HG02852 (cell line): ENCODE measurements at regions not wholly inside any gene's neighbourhood (a gene's known extent, or its start where the extent isn't known, plus 50 kb on each side); places are given as distances from the start of the nearest gene placed in this dataset.

ENCODE experiments used
- ATAC-seq: cut with Tn5 transposase; IDR thresholded peaks from one replicate; pipeline ENCODE4 v1.9.1; 2021; ENCODE audit warnings: mild to moderate bottlenecking, moderate library complexity; ENCODE audit not compliant: unreplicated experiment

DNA sequence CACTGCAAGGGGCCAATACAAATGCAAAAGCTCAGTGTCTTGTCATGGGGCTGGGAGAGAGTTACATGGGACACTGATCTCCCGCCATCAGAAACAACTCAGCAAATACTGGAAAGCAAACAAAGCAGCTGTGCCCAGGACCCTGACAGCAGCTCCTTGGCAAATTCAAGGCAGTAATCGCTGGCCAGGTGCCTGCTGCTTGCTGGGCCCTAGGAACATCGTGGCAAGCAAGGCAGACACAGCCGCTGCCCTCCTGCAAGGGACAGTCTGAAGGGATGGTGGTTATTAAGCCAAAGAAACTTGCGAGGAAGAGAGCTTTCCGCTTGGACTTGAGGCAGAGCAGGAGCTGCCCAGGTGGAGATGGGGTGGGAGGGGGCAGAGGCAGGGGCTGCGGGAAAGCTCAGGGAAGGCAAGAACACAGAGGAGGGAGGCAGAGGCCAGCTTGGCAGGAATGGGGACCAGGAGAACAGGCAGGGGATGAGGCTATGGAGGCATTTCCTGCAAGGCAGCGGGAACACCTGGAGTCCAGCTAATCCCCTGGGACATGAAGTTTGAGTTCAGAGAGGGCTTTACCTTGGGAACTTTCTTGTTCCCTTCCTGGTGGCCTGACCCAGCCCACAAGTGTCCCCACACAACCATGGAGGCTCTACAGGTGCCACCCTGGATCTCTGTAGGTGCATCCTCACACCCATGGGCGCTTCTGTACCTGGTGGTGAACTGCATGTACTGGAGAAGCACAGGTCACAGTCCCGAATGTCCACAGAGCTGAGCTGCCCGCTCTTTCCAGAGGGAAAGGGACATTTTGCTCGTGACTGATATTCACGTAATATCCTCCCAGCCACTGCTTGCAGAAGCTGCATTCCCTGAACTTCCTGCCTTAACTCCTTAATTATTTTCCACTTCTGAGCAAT is 78.7 kb upstream of the ATP2B2 start:
- no peak for ATAC-seq

DNA sequence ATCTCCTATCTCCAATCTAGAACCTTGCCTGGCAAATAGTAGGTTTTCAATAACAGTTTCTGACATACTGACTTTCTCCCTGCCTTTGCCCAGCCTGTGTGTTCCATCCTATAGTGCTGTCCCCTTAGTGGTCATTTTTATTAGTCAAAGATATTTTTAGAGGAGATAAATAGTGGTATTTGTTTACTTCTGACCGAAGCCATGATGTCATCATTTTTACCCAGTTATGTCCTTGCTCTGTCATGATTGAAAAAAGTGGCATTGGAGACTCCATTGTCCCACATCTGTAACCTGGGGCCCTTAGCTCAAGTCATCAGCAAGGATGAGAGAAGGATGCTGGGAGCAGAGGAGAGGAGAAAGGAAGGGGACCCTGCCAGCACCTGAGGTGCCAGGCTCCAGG is 80.6 kb upstream of the ATP2B2 start:
- no peak for ATAC-seq

DNA sequence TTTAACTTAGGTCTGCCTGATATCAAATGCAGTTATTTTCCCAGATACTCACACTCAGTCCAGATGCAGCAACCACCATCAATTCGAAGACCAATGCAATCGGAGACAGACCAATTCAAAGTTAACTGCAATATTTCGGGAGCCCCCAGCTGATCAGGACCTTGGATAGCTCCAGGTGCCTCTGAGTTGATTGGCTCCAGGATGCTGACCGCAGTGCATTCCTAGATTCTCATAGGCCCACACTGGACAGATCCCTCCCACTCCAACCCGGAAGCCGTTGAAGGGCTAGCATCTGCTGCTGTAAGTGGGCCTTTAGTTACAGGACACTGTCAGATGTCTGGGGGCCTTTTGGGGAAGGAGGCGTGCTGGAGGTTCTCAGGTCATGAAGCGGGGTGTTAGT is 89.5 kb upstream of the ATP2B2 start:
- ATAC-seq = no peak

DNA sequence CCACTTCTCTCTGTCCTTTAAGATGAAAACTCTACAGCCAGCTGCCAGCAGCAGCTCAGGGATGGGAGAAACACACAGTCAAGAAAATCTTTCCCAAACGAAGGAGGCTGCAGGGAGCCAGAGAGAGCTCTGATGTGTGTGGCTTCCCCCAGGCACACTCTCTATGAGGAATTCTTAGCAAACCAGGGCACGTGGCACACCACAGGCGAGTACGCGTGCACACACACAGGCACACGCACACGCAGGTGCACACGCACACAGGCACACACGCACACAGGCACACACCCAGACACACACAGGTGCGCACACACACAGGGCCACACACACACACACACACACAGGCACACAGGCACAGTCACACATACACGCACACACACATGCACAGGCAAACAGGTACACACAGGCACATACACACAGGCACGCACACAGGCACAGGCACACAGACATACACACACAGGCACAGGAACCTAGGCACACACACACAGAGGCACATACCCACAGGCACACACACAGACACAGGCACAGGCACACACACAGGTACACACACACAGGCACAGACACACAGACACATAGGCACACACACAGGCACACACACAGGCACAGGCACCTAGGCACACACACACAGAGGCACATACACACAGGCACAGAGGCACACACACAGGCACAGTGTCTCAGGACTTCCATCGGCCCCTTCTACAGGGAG is 91.5 kb upstream of the ATP2B2 start:
- ATAC-seq = no peak

DNA sequence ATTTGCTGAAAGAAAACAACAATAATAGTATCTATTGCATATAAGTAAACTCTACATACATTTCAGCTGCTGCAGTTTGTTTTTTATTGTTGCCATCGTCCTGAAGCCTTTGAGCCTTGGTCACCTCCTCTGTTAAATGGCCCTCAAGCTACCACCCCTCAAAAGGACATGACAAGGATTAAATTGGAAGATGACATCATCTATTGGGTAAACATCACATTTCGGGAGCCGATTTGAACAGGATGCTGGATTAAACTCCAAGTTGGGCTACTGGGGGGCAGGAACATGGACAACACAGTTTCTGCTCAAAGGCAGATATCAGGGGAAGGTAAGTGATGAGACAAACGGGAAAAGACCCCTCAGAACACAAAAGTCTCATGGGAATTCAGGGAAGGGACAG is 92.3 kb upstream of the ATP2B2 start:
- no peak for ATAC-seq

DNA sequence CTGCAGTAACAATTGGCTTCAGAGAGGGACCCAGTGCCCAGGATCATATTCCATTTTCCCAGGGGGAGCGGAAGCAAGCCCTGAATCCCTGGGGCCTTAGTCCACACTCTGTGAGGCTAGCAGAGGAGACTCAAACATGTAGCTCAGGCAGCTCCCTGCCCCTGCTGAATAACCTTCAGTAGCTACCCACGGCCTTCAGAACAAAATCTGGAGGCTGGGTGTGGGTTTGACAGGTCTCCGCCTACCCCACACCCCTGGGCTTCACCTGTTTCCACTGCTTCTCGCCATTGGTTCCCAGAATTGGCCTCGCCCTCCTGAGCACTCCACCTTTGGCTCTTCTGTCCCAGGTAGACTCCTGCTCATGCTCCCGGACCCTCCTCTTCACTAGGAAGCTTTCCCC is 93.6 kb upstream of the ATP2B2 start:
- ATAC-seq = no peak

DNA sequence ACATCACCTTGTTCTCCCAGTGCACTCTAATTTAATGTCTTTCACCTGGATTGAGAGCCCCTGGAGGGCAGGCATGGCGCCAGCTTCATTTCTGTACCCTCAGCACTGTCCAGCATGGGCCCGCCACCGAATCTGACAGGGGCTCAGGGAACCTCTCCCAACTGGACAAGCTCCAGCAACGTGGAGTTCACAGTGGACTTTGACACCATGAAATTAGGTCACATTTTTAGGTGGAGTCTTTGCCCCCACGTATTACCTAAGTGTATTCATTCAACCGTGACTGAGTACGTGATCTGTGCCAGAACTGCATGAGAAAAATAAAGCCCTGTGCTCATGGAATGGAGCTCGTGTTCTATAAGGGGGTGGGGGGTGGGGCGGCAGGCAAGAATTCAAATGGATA is 94.1 kb upstream of the ATP2B2 start:
- no peak for ATAC-seq

DNA sequence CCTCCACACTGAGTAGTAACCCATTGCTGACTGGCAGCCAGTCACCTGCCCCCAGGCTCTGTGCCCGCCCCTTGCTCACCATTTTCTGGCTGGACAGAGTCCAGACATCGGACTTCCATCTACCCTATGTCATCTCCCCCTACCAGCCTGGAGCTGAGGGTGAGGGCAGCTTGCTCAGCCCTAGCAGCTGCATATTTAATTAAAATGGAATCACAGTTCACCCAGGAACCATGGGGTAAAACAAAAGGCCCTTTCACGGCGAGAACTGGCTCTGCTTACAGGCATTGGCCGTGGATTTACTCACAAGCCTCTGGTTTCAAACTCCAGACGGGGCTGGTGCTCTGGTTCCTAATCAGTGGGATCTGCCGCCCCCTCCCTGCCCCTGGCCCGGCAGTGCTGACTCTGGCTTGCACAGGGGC is 94.9 kb upstream of the ATP2B2 start:
- no peak for ATAC-seq

DNA sequence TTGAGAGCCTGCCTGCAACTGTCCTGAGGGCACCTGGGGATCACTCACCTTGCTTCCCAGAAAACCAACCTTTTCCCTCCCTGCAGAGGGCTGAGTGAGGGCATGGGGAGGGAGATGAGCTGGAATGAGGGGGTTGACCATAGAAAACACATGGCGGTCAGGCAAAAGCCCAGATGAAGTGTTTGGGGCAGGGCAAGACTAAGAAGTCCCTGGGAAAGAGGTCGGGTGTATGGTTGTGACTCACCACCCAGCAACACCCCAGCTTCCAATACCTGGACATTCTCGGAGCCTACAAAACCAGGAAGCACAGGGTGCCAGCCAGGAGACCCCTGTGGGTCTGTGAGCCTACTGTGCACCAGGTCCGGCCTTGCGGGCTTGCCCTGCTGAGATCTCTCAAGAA is 95.3 kb upstream of the ATP2B2 start:
- ATAC-seq = no peak

DNA sequence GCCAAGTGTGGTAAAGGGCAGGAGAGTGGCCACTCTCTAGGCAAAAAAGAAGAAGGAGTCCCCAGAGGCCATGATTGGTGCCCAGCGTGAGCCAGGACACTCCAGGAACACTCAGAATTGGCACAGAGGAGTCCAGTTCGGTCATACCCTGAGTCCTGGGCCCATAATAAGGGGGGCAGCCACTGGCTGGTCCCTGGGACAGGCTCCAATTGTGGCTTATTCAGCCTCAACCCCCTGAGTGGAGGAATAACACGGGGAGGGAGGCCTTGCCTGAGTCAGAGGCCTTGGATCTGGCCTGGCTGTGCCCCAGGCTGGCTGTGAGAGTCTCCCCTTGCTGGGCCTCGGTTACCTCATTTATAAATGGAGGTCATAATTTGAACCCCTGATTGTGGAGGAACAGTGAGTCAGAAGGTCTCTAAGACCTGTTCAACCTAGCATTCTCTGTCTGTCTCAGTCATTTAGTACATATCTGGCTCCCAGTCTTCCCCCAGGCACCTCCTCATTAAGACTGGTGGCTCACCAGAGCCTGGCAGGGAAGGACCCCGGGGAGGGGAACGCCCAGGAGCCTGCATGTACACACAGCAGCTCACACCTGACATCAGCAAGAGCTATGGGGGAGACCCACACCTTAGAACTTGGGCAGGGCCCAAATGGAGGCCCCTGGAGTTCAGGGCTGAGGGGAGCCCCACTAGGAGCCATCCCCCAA is 95.9 kb upstream of the ATP2B2 start:
- no peak for ATAC-seq

DNA sequence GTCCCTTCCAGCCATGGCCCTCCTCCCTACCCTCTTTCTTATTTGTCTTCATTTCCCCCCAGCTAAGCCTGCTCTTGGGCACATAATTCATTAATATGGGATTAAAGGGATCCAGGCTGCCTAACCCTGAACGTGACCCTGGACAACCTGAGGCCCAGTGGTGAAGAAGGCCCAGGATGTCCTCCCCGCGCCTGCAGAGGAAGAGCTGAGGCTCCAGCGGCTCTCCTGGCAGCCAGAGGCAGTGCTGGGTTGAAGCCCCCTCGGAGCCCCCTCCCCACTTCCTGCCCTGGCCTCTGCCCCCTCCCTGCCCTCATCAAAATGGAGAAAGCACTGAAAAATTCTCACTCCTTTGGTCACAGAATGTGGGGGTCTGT is 96.5 kb upstream of the ATP2B2 start:
- ATAC-seq = no peak

DNA sequence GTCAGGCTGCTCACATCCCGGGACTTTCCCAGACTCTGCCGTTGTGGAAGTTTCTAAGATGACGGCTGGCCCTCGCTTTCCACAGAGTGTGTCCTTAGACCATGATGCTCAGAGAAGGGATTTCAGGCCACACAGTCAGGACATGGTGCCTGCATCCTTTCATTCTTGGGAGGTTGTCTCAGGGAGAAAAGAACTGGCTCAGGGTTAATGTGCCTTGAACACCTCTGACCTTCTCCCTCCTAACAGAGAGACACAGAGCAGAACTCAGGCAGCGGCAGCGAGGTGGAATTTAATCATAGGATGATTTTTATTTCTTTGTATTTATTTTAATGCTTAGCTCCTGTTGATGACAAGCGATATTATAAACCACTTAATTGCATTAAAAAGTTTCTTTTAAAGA is 96.9 kb upstream of the ATP2B2 start:
- no peak for ATAC-seq

DNA sequence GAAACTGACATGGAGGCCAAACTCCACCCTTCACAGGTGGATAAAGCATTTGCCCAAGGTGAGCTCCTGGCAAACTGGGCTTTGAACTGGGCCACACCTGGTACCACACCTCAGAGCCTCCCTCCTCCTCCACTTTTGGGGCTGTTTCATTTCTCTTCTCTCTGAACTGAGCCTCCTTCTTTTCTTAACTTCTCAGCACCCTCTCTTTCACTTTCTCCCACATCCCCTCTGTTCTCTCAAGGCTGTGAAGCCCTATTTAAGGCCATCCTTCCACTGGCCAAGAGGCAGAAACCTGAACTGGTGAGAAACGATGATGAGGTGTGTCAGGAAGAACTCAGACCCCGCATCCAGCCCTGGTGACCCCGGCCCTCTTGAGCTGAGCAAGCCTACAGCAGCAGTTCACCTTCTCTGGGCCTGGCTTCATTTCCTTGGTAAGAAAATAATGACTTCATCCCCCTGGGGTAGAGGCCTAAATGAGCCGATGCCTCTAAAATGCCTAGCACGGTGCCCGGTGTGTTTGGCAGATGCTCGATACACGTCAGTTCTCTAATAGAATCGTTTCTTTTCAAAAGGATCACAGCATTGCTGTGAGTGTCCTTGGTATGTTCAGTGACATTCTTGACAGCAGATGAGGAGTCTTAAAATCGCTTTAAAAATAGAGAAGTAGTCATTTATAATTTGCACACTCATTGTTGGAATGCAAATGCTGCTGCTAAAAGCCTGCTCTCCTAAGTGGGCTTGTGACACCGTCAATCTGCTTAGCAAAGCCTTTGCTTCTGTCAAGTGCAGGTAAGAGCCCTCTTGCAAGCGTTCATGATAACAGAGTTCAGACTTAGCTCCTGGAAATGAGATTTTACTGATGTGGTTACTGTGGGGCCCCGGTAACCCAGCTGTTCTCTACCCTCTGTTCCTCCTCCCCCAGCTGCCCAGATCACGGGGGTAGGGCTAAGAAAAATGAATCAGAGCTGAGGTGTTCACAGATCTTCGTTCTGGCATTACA is 97.7 kb upstream of the ATP2B2 start:
- peak; percentile 79 for ATAC-seq

DNA sequence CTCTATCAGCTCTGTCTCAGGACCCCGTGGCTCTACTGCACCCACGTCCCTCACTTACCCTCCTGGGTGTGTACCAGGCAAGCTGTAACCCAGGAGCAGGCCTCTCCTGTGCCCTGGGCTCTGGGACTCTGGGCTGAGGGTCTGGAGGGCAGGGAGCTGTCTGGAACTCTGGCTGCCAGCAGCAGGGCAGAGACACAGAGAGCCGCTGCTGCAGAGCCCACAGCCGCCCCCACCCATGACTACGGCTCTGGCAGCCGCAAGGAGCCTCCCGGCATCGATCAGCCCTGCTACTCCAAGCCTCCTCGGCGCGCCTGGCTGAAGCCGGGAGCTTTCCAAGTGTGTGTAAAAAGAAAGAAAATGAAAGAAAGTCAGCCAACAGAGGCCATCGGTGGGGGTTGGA is 103.7 kb upstream of the ATP2B2 start:
- no peak for ATAC-seq

DNA sequence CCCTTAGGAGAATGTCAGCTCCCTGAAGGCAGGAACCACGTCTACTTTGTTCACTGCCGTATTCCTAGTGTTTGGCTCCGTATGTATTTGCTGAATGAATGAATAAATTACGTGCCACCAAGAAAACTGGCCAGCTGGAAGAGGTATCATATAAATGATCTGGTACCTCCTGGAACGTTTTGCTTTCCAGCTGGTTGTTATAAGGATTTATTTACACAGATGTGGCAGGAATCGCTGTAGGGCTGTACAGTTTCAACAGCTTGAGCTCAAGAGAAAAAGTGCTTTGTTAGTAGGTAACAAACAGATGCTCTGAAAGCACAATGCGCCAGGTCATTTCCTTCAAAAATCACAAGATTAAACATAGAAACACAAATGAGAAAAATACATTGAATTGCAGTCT is 108.8 kb upstream of the ATP2B2 start:
- no peak for ATAC-seq

DNA sequence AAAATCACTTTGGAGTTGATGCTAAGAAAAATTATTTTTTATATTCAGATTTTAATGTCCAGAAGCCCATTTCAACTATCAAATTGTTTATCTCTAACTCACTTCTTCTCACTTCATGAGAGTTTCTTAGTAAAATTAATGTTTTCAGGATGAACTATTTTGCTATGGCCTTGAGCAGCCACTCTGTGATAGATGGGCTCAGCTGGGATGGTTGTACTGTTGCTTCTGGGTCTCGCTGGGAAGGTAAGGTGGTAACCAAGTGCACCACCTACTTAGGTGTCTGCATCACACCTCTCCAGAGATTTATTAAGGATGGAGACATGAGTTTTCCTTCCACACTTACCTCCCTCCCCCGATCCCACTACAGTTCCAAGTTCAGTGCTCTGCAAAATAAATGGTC is 110.3 kb upstream of the ATP2B2 start:
- no peak for ATAC-seq

DNA sequence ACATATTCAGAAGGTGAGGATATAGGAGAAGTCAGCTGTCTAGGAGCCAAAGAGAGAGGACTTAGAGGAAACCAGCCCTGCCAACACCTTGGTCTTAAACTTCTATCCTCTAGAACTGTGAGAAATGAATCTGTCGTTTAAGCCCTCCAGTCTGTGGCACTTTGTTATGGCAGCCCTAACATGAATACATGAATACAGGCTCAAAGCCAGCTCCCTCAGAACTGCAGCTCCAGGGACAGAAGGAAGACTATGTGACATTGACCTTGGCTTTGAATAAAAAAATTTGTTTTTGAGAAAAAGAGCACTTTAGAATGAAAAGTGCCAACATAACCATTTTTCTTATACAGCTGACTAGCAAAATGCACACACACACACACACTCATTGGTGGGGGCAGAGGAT is 110.9 kb upstream of the ATP2B2 start:
- no peak for ATAC-seq

DNA sequence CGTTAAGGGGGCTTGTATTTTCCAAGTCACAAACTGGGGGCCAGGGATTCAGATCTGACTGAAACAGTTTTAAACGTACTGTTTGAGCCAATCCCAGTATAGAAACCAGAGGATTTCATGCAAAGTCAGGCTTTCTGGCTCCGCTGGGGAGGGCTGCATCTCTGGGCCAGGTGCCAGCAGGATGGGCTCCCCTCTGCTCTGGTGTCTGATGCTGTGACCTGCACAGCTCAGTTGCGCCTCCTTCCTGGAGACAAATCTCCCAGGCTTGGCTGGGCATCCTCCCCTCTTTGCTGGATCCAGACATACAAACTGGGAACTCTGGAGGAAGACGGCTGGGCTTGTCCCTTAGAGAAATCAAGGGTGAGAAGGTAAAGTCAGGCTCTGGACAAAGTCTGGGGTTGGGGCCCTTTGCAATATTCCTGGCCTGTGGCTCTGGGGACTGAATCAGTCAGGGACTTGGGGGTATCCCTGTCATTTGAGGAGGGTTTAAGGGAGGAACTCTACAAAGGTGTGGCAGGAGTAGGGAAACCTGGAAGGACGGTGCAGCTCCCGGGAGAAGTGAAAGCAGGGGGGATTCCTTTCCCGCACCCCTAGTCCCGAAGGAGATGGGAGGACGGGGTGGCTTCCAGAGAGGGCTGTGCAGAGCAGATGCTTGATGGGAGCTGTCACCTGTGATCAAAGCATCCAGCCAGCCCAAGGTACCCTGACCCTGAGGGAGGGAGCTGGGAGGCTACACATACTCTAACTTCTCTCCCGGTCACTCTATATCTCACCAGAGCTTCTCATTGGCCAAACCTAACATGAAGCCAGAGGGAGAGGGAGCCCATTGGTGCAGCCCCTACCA is 114.8 kb upstream of the ATP2B2 start:
- ATAC-seq = no peak

DNA sequence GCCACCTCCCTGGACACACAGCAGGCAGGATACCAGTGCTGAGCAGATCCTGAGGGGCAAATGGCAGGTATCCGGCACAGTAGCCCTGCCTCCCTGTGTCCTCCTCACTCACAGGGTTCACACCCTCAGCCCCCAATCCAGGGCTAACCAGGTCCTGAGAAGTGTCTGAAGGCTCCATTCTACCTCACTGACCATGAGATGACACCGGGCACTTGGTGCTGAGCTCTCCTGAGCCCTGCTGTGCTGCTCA is 115.4 kb upstream of the ATP2B2 start:
- ATAC-seq = no peak
